DMS114 treated with DMSO at 0.1 percent for 48 hours (cell line): ENCODE measurements at regions not wholly inside any gene's neighbourhood (a gene's known extent, or its start where the extent isn't known, plus 50 kb on each side); places are given as distances from the start of the nearest gene placed in this dataset.
"Not testable (repeated sequence)": the region's sequence is repeated elsewhere in the genome, so short reads cannot be mapped to it uniquely, and the experiment has no call there.

Experiments used
- DNase-seq: peaks from one replicate; lab custom pipeline; 2025; ENCODE audit not compliant: unreplicated experiment; lab: John Stamatoyannopoulos, UW

DNA sequence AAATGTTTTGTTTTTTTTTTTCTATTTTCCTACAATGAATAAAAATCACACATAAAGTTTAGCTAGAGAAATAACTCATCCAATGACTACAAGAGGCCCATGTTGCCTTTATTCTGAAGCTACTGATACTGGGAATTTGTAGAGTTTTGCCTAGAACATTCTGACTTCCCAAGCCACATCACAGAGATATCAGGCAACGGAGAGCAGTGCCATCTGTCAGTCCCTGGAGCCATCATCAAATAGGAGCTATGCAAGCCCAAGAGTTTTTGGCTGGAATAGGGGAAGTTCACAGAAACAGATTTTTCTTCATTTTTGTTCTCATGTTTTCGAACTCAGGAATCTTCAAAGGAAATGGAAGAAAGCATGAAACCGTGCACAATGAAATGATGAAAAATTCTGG, 896.6 kb downstream of the TLE1 start:
- no peak for DNase-seq

DNA sequence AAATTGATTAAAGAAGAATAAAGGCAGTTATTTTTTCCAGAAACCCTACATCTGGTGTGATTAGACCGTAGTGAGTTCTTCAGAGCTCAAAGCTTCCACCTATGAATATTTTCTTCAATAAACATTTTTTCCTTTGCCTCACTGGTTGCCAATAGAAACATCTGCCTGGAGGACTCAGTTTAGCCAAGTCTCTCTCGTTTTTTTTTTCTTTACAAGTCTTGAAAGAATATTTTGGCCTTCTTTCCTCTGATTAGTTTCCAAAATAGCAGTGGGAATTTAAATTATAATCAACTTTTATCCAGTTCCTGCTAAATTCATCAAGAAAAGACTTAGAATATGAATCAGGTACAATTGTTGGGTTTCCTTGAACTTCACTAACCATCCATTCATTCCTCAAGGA, 897.5 kb downstream of the TLE1 start:
- DNase-seq: no peak

DNA sequence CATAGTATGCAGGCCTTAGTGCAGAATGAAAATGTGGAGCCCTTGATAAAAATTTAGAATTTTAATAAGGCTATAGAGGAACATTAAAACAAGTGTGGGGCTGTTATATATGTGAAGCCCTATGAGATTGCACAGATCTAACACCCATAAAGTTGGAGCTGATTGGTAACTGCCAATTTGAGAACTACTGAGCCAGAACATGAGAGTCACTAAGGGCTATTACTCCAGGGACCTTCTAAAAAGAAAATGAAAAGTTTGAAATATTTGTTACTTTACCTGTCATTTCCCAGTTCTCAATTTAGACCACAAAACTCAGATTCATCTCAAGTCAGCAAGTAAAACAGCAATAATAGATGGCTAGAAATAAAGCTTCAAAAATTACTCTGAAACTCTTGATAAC, 898.6 kb downstream of the TLE1 start:
- no peak for DNase-seq

DNA sequence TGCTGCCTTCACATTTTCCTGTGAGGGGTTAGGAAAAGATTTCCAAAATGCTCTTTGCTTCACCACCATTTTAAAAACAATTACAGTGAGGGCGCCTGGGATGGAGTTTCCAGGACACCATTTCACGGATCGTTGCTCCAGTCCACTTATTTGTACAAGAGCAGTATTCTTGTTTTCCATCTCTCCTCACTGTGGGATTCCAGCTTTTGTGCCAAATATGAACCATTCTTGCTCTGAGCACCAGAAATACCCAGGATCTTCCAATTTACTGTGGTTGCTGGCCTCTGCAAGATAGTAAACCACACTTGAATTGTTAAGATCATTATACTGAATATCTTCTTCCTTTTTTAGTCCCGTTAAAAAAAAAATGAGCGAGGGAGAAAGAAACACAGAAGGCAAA, 899.5 kb downstream of the TLE1 start:
- no peak for DNase-seq

DNA sequence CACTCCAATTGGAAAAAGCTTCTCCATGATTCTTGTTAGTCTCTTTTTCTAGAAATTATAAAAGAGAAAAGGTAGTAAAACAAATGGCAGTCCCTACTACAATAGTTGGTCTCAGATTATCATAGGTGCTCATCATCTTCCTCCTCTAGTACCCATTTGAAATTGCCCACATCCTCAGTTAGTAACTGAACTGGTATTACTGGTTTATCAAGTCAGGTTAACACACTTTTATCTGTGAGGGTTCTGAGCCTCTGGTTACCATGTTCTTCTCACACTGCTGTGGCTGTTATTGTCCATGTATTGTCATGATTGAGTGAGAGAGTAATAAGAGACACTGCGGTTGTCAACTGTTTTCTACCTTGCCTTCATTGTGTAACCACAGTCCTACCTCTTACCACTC, 901.7 kb downstream of the TLE1 start:
- DNase-seq: no peak

DNA sequence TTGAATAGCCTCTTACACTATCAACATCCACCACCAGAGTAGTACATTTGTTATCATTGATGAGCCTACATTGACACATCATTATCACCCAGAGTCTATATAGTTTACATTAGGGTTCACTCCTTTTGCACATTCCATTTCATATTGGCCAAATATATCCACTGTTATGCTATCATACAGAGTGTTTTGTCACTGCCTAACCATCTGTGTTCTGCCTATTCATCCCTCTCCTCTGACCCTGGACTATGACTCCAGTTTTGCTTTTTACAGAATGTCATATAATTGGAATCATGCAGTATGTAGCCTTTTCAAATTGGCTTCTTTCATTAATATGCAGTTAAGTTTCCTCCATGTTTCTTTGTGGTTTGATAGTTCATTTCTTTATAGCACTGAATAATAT, 904.7 kb downstream of the TLE1 start:
- no peak for DNase-seq

DNA sequence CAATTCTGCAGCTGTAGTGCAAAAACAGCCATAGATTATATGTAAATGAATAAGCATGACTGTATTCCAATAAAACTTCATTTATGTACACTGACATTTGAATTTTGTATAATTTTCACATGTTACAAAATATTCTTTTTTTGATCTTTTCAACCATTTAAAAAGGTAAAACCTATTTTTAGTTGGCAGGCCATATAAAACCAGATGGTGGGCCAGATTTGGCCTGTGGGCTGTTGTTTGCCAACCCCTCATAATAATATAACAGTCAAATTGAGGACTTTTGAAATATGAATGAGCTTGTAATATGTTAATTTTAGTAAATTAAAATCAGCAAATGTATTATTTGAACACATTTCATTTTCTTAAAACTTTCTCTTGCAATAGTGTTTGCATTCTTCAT, 913.4 kb downstream of the TLE1 start:
- DNase-seq: no peak

DNA sequence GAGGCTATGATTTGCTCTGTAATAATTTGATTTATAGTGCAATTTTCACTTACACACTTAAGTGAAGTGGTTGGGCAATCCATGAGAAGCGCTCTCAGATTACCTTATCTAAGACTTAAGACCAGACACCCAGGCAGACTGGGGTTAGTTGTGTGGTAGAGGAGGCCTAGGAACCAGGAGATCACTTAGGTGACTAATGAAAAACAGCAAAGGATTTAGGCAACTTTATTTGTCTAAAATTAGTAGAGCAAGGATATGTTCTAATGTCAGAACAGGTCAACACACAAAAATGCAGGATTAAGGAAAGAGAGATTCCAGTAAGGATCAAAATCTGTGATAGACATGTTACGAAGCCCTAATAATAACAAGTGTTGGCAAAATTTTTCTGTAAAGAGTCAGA, 913.8 kb downstream of the TLE1 start:
- no peak for DNase-seq

DNA sequence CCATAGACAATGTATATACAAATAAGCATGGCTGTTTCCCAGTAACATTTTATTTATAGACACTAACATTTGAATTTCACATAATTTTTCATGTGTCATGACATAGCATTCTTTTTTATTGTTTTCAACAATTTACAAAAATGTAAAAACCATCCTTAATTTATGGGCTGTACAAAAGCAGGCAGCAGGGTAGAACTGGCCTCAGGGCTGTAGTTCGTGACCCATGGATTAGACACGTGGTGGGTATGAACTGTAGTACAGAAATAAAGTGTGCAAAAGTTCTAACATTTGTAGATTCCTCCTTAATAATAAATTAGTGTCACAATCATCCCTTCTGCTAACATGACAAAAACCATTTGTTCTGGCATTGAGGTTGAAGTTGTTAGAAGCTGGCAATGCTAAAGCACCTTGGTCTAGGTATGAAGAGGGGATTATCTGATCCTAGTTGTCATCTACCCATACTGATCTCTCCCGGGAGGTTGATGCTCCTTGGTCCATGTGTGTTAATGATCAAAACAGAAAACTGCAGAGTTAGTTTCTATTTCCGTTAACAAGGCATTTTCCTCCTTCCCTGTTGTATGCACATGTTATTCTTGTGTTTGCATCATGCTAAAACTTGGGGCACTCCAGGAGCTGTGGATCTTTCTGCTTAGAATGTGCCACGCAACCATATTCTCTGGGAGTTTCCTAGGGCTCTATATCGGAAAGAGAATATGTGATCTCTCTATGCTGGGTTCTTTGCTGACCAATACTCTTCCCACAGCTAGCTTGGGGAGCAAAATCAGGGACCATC, 917.6 kb downstream of the TLE1 start:
- DNase-seq: no peak

DNA sequence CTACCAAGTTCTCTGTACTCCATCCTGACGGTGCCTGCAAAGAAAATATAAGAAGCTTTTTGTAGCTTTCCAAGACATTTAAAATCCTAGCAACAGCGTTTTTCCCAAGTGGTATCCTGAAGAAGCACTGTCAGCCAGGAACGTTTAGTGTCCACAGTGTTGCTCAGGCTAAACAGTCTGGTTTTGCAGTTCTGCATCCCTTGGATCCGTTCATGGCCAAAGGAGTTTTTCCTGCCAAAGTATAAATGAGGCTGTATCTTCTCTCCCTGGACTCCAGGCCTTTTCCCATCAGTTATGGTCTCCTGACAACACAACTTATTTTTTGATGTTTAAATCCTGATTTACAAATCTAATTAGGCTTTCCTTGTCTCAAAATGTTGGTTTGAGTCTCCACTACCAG, 925.8 kb downstream of the TLE1 start:
- DNase-seq: no peak

DNA sequence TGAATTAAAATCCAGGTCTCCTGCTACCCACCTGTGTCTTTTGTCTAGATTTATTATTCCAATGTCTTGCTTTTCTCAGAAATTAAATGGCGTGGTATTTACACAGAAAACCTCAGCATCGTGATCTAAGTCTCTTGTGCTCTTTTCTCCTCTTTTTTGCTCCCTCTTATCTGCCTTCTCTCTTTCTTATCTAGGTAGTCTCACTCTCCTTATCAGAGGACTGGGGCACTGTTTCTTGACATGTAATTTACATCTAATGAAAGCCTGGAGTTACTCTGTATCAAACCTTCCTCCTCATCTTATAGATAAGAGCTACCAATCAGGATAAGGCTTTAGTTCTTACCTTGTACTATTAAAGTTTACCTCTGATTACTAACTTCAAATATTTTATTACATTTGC, 933.8 kb downstream of the TLE1 start:
- DNase-seq: no peak

DNA sequence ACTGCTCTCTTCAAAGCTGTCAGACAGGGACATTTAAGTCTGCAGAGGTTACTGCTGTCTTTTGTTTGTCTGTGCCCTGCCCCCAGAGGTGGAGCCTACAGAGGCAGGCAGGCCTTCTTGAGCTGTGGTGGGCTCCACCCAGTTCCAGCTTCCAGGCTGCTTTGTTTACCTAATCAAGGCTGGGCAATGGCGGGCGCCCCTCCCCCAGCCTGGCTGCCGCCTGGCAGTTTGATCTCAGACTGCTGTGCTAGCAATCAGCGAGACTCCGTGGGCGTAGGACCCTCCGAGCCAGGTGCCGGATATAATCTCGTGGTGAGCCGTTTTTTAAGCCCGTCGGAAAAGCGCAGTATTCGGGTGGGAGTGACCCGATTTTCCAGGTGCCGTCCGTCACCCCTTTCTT, 942.3 kb downstream of the TLE1 start:
- DNase-seq: not testable (repeated sequence)

DNA sequence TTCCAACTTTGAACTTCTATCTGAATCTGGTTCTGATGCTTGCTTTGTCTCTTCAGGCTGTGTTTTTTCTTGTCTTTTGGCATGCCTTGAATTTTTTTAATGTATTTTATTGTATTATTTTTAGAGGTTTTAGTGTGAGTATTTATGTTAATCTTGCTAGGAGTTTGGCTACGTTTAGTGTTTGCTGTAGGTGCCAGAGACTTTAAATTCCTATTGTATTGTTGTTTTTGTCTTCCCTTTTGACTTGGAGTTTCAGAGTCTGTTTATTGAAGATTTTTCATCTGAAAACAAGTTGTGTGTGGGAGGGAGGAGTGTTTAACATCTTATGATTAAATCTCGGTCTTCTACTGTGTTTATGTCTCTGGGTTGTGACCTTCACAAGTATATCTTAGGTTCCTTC, 956.8 kb downstream of the TLE1 start:
- no peak for DNase-seq

DNA sequence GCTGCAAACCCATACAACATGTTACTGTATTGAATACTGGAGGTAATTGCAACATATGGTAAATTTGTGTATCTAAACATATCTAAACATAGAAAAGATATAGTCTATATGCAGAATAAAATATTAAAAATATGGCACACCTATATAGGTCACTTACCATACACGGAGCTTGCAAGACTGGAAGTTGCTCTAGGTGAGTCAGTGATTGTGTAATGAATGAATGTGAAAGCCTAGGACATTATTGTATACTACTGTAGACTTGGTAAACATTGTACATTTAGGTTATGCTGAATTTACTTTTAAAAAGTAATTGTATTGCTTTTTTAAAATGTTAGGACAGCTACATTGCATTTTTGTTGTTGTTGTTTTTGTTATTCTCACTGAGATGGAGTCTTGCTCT, 968.8 kb downstream of the TLE1 start:
- DNase-seq: no peak

DNA sequence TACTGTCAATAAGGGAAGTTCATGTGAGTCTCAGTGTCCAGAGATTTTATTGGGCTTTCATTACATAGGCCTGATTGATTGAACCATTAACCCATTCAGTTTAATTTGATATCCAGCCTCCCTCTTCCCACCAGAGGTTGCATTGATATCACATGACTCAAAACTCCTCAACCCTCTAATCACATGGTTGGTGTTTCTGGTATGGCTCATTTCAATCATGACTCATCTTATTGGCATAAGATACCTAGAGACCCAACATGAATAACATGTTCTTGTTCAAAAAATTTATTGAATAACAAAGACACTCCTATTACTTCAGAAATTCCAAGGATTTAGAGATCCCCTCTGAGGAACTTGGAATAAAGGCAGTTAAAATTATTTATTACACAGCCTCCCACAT, 982.2 kb downstream of the TLE1 start:
- DNase-seq: no peak

DNA sequence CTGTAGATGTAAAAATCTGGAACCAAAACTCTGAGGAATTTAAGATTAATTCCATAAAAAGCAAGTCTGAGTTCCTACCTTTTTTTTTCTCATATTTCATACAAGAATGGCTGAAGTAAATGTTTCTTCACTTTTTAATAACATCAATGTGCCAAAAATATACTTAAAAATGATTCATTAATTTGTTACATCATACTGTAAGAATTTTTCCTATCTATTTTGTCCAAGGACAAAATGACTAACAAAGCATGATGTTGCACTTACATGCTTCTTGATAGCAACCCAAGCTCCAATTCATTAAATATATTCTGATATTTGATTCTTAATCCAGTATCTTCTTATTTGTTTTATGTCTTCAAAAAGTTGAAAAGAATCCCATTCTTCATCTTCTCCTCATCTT, 988.3 kb downstream of the TLE1 start:
- DNase-seq: no peak

DNA sequence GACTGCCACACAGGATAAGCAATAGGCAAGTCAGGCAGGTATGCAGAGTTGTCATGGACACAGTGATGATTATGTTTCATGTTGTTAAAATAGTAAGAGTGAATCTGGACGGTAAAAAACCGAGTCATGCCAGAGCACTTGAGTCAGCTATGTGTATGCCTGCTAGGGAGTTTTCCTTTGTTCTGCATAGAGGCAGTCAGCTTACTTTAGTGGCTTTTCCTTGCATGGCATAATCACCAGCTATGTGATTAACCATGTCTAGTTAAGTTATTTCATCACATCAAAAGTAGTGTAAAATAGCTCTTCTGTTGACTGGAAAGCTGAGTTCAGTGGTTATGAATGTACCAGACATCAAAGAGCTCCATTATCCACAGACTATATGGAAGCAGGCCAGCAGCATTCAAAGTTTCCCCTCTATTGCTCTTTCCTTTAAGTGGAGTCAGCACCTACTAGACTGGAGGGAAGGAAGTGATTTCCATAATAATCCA, 989.8 kb downstream of the TLE1 start:
- no peak for DNase-seq

DNA sequence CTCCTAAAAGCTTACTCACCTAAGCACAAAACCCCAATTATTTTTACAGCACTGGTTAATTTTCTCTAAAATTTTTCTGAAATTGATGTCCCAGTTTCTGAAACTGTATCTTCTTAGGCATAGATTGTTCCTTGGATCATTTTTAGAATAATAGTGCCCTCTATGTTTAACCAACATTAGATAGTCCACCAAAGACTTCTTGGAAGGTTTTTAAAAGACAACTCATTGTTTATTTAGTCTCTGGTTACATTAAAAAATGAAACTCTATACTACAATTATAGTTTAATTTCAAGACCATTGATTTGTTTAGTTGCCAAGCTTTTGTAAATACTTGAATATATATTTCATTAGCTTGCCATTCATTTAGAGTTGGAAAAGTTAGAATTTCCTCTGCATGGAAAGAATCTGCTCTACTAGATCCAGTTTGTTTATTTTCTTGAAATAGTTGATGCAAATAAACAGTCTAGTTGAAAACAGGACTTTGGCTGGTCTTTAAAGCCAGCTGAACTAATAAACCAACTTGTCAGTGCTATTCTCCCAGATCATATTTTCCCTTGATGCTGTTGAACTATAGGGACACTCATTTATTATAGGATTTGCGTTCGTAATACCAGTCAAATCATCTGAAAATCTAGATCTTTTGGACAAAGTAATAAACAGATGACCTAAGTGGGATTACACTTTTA, 990.5 kb downstream of the TLE1 start:
- no peak for DNase-seq

DNA sequence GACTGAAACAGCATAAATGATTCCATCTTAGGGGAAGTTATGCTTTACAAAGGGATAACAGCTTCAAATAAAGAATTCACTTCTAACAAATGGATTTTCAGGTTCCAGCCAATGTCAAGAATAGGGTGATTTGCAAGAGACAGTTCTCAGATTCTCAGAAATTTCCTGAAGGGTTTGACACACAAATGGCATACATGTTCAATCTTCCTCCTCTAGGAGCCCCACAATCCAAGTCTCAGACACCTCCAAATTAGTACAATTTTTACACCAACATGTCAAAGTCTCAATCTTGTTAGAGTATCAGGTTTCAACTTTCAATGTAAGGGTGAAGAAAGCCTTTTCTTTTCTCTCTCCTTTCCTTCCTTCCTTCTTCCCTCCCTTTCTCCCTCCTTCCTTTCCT, 996.6 kb downstream of the TLE1 start:
- DNase-seq: no peak

DNA sequence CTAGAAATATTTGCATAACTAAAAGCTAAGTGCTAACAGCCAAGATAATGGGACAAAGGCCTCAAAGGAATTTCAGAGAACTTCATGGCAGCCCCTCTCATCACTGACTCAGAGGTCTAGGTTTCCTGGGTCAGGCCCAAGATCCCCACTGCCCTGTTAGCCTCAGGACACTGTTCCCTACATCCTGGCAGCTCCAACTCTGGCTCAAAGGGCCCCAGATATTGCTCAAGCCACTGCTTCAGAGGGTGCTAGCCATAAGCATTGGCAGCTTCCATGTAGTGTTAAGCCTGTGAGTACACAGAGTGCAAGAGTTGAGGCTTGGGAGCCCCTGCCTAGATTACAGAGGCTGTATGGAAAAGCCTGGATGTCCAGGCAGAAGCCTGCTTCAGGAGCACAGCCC, 998.1 kb downstream of the TLE1 start:
- DNase-seq: no peak

DNA sequence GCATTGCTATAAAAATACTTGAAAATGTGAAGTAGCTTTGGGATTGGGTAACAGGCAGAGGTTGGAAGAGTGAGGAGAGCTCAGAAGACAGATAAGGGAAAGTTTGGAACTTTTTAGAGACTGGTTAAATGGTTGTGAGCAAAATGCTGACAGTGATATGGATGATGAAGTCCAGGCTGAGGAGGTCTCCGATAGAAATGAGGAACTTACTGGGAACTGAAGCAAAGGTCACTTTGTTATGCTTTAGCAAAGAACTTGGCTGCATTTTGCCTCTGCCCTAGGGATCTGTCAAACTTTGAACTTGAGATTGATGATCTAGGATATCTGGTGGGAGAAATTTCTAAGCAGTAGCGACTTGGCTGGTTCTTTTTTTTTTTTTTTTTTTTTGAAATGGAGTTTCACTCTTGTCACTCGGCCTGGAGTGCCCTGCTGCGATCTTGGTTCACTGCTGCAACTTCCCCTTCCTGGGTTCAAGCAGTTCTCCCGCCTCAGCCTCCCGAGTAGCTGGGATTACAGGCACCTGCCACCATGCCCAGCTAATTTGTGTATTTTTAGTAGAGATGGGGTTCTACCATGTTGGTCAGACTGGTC, 998.9 kb downstream of the TLE1 start:
- no peak for DNase-seq

DNA sequence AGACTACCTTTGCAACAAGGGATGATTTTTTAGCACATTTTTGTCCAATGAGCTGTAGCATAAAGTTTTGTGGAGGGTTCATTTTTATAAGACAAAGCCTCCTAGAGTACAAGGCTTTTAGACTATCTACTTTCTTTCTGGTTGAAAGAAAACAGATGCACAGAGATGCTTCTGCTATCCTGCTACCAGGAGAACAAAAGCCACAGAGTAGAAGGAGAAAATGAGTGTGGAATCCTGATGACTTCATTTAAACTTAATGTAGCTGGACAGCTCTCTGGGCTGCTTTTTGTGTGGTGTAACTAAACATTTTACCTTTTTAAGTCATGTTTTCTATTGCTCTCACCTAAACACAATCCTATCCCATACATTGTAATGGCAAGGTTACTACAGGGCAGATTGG, 1009.4 kb downstream of the TLE1 start:
- DNase-seq: no peak
